ENCODE measurements at regions not wholly inside any gene's neighbourhood (a gene's known extent, or its start where the extent isn't known, plus 50 kb on each side); places are given as distances from the start of the nearest gene placed in this dataset.

GRCh38 chr16:6280055-6280454 lies 1052.6 kb upstream of the RBFOX1 start:
- no peak for TF ChIP-seq POLR2A (IDR thresholded peaks at IDR 0.05; ENCODE audit: low read depth, low read length)
- no peak for TF ChIP-seq TAF1 (IDR thresholded peaks at IDR 0.05; ENCODE audit: borderline replicate concordance, low read depth, low read length)

Measured in GM12892 (cell line).